ENCODE measurements at regions not wholly inside any gene's neighbourhood (a gene's known extent, or its start where the extent isn't known, plus 50 kb on each side); places are given as distances from the start of the nearest gene placed in this dataset.

- no peak for DNase-seq (ENCODE audit: low spot score)
Observed at GRCh38 chr21:27250366-27250765, 283.5 kb upstream of the ADAMTS5 start.

GRCh38 chr21:27248814-27249213 lies 281.9 kb upstream of the ADAMTS5 start:
- DNase-seq (ENCODE audit: low spot score) = no peak

GRCh38 chr21:27246741-27247140 lies 279.9 kb upstream of the ADAMTS5 start:
- no peak for DNase-seq (ENCODE audit: low spot score)

- no peak for DNase-seq (ENCODE audit: low spot score)
Observed at GRCh38 chr21:27244776-27245175, 277.9 kb upstream of the ADAMTS5 start.

- no peak for DNase-seq (ENCODE audit: low spot score)
Observed at GRCh38 chr21:27244352-27244751, 277.5 kb upstream of the ADAMTS5 start.

GRCh38 chr21:27240839-27241238 lies 274.0 kb upstream of the ADAMTS5 start:
- DNase-seq (ENCODE audit: low spot score) = no peak

- DNase-seq (ENCODE audit: low spot score) = no peak
Observed at GRCh38 chr21:27233514-27234115, 266.7 kb upstream of the ADAMTS5 start.

GRCh38 chr21:27225940-27226339 lies 259.1 kb upstream of the ADAMTS5 start:
- DNase-seq (ENCODE audit: low spot score) = no peak

GRCh38 chr21:27225151-27225550 lies 258.3 kb upstream of the ADAMTS5 start:
- DNase-seq (ENCODE audit: low spot score) = no peak

GRCh38 chr21:27224169-27224568 lies 257.3 kb upstream of the ADAMTS5 start:
- DNase-seq (ENCODE audit: low spot score) = no peak

GRCh38 chr21:27221077-27221476 lies 254.2 kb upstream of the ADAMTS5 start:
- DNase-seq (ENCODE audit: low spot score) = no peak

GRCh38 chr21:27220416-27220815 lies 253.5 kb upstream of the ADAMTS5 start:
- no peak for DNase-seq (ENCODE audit: low spot score)

- no peak for DNase-seq (ENCODE audit: low spot score)
Observed at GRCh38 chr21:27219068-27219467, 252.2 kb upstream of the ADAMTS5 start.

GRCh38 chr21:27213303-27213702 lies 246.4 kb upstream of the ADAMTS5 start:
- DNase-seq (ENCODE audit: low spot score) = no peak

GRCh38 chr21:27212441-27212840 lies 245.6 kb upstream of the ADAMTS5 start:
- no peak for DNase-seq (ENCODE audit: low spot score)

GRCh38 chr21:27209546-27209945 lies 242.7 kb upstream of the ADAMTS5 start:
- DNase-seq (ENCODE audit: low spot score) = no peak

- DNase-seq (ENCODE audit: low spot score) = no peak
Observed at GRCh38 chr21:27206368-27206982, 239.6 kb upstream of the ADAMTS5 start.

- DNase-seq (ENCODE audit: low spot score) = no peak
Observed at GRCh38 chr21:27202301-27202700, 235.4 kb upstream of the ADAMTS5 start.

- no peak for DNase-seq (ENCODE audit: low spot score)
Observed at GRCh38 chr21:27201197-27201596, 234.3 kb upstream of the ADAMTS5 start.

GRCh38 chr21:27196651-27197050 lies 229.8 kb upstream of the ADAMTS5 start:
- DNase-seq (ENCODE audit: low spot score) = no peak

- no peak for DNase-seq (ENCODE audit: low spot score)
Observed at GRCh38 chr21:27192281-27192949, 225.5 kb upstream of the ADAMTS5 start.

- no peak for DNase-seq (ENCODE audit: low spot score)
Observed at GRCh38 chr21:27190601-27191000, 223.7 kb upstream of the ADAMTS5 start.

- DNase-seq (ENCODE audit: low spot score) = no peak
Observed at GRCh38 chr21:27189870-27190269, 223.0 kb upstream of the ADAMTS5 start.

- no peak for DNase-seq (ENCODE audit: low spot score)
Observed at GRCh38 chr21:27173053-27173452, 206.2 kb upstream of the ADAMTS5 start.
